CD1c-positive myeloid dendritic cell (primary cell): ENCODE measurements at regions not wholly inside any gene's neighbourhood (a gene's known extent, or its start where the extent isn't known, plus 50 kb on each side); places are given as distances from the start of the nearest gene placed in this dataset.

Experiments used
- DNase-seq: peaks from one replicate; pipeline ENCODE4 v3.0.0-alpha.2; 2016; ENCODE audit errors: extremely low spot score

- no peak for DNase-seq
These were observed 58.7 kb downstream of the OTOL1 start for GRCh38 chr3:161555320-161555719.

GRCh38 chr3:161556533-161556932, 59.9 kb downstream of the OTOL1 start:
- DNase-seq: no peak

- no peak for DNase-seq
These were observed 60.3 kb downstream of the OTOL1 start for GRCh38 chr3:161556941-161557340.

- DNase-seq: no peak
These were observed 61.0 kb downstream of the OTOL1 start for GRCh38 chr3:161557445-161558150.

GRCh38 chr3:161558236-161558635, 61.6 kb downstream of the OTOL1 start:
- no peak for DNase-seq

- peak; percentile 45 for DNase-seq
These were observed 62.8 kb downstream of the OTOL1 start for GRCh38 chr3:161559177-161559998.

GRCh38 chr3:161560008-161560637, 63.5 kb downstream of the OTOL1 start:
- DNase-seq: peak; percentile 20

GRCh38 chr3:161567577-161568361, 71.2 kb downstream of the OTOL1 start:
- no peak for DNase-seq

GRCh38 chr3:161568671-161569070, 72.1 kb downstream of the OTOL1 start:
- no peak for DNase-seq

GRCh38 chr3:161571951-161572350, 75.3 kb downstream of the OTOL1 start:
- no peak for DNase-seq

GRCh38 chr3:161573136-161573535, 76.5 kb downstream of the OTOL1 start:
- DNase-seq: no peak

GRCh38 chr3:161575901-161576300, 79.3 kb downstream of the OTOL1 start:
- no peak for DNase-seq

- DNase-seq: no peak
These were observed 79.7 kb downstream of the OTOL1 start for GRCh38 chr3:161576311-161576710.

GRCh38 chr3:161576714-161577510, 80.3 kb downstream of the OTOL1 start:
- DNase-seq: no peak

GRCh38 chr3:161577662-161578061, 81.1 kb downstream of the OTOL1 start:
- no peak for DNase-seq

- no peak for DNase-seq
These were observed 83.0 kb downstream of the OTOL1 start for GRCh38 chr3:161579395-161580126.

- DNase-seq: no peak
These were observed 89.3 kb downstream of the OTOL1 start for GRCh38 chr3:161585922-161586321.

- DNase-seq: no peak
These were observed 90.1 kb downstream of the OTOL1 start for GRCh38 chr3:161586556-161587235.

GRCh38 chr3:161598639-161599038, 102.0 kb downstream of the OTOL1 start:
- DNase-seq: no peak

GRCh38 chr3:161599697-161600096, 103.1 kb downstream of the OTOL1 start:
- no peak for DNase-seq
